ENCODE measurements at regions not wholly inside any gene's neighbourhood (a gene's known extent, or its start where the extent isn't known, plus 50 kb on each side); places are given as distances from the start of the nearest gene placed in this dataset.

DNA sequence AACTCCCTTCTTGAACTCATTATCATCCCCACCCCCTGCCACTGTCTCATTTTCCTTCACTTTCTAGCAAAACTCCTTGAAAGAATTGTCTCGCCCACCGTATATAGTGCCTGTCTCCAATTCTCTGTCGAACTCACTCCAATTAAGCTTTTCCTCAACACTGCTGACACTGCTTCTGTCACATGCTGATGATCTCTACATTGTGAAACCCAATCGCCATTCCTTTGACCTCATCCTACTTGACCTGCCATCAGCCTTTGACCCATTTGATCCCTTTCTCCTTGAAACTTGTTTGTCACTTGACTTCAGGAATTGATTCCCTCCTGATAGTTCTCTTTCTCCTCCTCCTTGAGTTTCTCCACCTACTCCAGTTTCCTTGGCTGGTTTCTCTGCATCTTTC is 54.8 kb downstream of the CCDC71L start:
- DNase-seq: no peak

- no peak for DNase-seq
These were observed 56.0 kb downstream of the CCDC71L start for GRCh38 chr7:106604971-106605370.

DNA sequence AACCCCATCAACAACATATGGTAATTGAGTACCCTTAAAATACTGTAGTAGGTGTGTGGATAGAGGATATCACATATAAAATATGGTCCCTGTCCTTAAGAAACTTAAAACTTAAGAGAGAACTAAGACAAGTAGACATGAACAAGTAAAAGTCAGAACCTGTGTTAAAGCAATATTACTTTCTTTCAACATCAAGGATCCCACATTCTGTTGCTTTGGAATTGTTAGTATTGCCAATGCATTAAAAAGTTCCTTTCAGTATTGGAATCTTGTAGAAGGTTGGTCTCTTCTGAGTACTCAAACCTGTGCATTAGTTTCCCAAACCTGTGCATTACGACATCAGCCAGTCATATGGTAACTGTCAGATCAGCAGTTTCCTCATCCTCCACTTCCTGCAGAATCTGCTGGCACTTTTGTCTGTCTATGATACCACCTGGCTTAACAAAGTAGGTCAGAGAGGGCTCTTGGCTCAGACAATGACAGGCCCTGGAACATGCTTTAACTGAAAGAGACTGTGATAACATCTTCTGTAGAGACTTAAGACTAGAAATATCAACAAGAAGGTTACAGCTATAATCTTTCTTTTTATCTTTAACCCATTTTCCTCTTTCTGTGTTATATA is 56.5 kb downstream of the CCDC71L start:
- no peak for DNase-seq

DNA sequence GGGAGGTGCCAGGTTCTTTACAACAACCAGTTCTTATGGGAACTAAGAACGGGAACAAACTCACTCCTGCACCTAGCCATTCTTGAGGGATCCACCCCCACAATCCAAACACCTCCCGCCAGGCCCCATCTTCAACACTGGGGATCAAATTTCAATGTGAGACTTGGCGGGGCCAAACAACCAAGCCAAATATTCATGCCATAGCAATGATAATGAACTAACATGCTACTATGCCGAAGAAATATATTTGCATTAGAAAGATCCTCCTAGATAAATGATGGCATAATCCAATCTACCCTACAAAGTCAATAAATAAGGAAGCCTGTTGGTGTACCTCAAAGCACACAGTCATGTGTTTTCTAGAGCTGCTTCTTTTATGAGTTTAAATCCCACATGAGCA is 57.6 kb downstream of the CCDC71L start:
- DNase-seq: no peak

DNA sequence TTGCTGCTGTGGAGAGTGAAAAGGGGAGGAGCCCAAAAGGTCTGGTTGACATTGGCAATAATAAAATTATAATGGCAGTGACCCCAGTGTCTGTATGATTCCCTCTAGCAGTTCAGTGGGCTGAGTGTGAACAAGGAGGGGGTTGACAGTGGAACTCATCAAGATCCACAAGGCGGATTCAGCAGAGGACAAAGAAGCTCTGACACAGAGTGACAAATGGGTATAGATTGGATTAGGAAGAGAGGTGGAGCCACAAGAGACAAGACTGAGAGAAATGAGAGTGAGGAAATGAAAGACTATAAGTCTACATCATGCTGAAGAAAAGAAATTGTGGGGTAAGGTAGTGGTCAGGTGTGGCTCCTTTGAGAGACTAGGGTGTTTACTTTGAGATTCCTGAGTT is 58.9 kb downstream of the CCDC71L start:
- DNase-seq: no peak

- no peak for DNase-seq
These were observed 60.2 kb downstream of the CCDC71L start for GRCh38 chr7:106600569-106601373.

DNA sequence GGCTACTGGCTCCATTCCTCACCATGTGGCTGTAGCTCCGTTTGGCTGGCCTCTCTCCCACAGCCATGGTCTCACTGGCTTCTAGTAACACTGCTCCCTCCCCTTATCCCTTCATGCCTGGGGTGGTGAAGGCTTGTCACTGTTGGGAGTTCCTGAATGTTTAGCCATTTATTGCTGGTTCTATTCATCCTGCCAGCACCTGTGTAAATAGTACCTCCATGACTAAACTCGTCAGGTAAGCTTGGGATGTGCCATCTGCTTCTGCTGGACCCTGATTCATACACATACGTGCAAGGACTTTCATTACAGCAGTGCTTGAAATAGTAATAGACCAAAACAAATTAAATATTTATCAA is 61.6 kb downstream of the CCDC71L start:
- DNase-seq: no peak

DNA sequence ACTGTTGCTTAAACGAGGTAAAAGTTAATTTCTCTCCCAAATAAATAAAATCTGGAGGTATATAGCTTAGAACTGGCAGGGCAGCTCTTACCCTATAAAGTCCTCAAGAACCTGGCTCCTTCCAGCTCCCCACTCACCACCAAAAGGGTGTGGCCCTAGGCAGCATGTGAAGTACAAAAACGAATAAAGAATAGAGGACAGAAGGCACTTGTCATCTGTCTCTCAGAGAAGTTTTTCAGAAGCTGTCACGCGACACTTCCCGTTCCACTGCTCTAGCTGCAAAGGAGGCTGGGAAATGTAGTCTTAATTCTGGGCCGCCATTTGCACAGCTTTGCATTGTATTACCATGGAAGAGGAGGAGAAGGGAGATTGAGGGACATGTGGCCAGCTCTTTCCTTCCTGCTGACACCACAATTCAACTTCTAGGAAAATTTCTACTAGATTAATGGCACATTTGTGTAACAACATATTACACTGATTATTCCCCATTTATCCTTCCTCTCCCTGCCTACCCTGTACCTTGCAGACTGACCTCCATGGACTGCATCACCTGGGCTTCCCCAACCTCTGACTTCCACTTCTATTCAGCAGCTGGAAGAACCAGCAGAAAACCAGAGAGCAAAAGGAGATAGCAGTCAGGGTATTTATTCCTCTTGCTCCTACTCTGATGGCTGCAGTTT is 62.2 kb downstream of the CCDC71L start:
- DNase-seq: peak; percentile 88

GRCh38 chr7:106597751-106598546 is 63.0 kb downstream of the CCDC71L start:
- no peak for DNase-seq

DNA sequence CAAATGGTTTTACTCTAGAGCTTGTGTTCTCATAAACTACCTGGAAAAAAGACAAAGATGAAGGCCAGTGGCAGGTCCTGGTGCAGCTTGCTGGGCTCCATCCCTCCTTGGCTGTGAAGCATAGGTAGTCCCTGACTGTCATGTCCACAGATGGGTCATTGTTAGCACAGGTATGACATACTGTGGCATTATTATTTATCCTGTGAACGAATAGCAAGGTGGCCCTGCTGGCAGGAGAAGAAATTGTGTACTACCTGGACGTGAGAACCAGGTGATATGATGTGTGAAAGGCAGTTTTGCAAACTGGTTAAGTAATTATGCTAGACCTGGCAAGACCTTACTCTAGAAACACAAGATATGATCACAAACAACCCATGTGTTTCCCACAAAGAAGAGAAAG is 63.9 kb downstream of the CCDC71L start:
- no peak for DNase-seq

GRCh38 chr7:106595922-106596321 is 65.0 kb downstream of the CCDC71L start:
- no peak for DNase-seq

DNA sequence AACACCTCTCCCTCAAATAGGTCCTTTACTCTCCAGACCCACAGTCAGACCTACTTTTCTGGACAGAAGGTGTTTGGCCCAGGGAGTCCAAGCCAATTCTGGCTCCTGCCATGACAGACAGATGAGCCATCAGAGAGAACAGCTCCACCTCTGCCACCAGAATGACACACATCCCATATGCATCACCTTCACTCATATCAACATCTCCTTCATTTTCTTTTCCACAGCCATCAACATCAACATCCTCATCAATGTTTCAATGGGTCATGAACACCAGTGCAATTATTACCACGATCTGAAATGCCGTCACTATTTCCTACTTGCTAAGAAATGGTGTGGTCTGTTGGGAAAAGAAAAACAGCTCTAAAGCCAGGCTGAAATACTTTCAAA is 67.9 kb downstream of the CCDC71L start:
- DNase-seq: no peak

- no peak for DNase-seq
These were observed 68.5 kb downstream of the CCDC71L start for GRCh38 chr7:106592282-106593027.

GRCh38 chr7:106591146-106591545 is 69.8 kb downstream of the CCDC71L start:
- DNase-seq: no peak

GRCh38 chr7:106590209-106590816 is 70.6 kb downstream of the CCDC71L start:
- DNase-seq: no peak

DNA sequence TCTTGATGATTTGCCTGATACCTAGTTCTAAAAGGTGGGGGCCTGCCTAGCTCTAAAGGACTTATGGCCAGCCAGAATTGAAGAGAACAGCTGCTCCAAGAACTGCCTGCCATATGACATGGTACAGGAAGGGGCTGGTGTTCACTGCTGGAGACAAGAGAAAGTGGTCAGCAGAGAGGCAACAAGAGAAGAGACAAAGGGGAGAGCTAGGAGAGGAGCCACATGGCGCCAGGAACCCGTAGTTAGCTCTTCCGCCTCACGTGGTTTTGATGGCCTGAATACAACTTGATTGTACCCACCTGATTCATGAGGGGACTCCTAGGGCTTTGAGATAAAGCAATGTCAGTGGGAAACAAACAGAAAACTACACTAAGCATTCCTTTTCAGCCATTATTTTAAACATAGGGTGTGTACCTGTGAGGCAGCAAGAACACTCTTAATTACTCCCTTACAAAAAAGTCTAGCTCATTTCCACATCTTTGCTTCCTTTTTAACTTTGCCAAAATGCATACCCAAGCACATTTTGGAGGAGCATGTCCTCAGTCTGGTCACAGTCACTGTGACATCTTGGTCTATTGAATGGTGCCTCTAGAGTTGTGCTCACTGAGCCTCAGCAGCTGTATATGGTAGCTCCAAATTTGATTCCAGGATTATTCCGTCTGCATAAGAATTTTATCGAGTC is 71.6 kb downstream of the CCDC71L start:
- no peak for DNase-seq

DNA sequence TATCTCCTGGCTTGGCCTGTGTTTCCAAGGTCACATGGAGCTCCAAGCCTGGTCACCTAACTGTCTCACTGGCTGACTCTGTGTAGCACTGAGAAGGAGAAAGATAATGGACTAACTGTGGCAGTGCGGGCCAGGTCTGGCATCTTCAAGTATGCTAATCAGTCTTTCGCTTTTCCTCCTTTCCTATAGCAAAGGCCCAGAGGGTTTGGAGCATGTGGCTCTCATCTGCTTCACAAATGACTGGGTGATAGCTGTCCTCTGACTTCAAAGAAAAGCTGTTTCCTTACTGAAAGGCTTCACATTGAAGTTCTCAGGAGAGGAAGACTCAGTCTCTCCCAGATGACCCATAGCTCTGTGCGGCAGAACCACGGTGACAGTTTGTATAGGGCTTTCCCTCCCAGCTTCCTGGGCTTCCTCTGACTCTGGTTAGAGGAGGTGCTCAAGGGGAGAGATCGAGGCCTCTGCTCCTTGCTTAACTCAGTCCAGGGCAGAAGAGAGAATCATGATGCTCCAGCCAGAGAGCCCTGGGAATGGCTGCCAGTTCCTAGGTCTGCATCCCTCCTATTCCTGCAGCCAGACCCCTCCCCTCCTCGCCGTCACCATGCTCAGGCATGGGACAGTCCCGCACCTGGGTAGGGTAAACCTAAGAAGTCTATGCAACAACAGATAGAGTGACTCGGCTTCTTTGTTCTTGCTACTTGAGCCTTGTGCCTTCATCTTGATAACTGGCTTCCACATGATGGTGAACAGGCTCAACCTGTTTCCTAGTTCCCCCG is 72.3 kb downstream of the CCDC71L start:
- DNase-seq: no peak

DNA sequence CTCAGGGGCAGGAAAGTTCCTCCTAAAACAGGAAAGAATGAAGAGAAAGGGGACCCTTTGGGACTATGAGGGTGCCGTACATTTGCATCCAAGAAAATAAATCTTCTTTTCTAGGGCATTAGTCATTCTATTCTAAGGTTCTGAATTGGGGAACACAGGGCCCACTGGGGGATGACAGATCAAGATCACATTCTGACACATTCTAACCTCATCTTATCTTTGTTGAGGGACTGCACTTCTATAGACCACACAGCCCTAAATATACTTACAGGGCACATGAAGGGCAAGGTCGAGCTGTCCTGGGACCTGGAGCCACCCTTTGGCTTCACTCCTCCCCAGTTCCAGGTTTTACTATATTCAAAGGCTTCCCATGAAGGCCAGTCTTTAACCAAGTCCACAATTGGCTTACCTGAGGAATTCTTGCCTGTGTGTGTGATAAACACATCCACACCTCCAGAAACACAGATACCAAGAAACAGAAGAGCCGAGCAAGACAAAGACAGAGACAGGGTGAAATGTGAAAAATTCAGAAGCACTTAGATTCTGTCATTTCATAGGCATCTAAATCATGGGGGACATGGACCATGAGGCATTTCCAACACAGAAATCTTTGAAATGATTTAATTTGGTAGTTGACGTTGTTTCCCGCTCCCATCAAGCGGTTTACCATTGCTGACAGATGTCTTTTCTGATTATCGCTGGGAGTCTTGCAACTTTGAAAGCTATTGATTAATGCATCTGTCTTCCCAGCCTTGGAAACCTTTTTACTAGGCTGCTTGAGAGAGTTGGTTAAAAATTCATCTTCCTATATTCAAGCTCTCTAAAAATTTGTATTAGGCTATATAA is 75.8 kb downstream of the CCDC71L start:
- no peak for DNase-seq

Measured in NCI-H524 treated with DMSO at 0.1 percent for 48 hours (cell line).